ENCODE measurements at regions not wholly inside any gene's neighbourhood (a gene's known extent, or its start where the extent isn't known, plus 50 kb on each side); places are given as distances from the start of the nearest gene placed in this dataset.

- intact Hi-C loops (cut with DNase I) = no loop called here
- TF ChIP-seq CTCF (IDR thresholded peaks at IDR 0.05) (no peak), EP300 (IDR thresholded peaks at IDR 0.05) (no peak)
- H3K27me3 ChIP-seq = no peaks in the 10 kb centered on the region
These were observed 664.5 kb upstream of the IGFBP7 start for GRCh38 chr4:57774681-57775080.

GRCh38 chr4:57774171-57774570, 664.0 kb upstream of the IGFBP7 start:
- intact Hi-C loops (cut with DNase I) = no loop called here
- Histone ChIP-seq H3K36me3 (no peaks in the 10 kb centered on the region), H3K27me3 (no peaks in the 10 kb centered on the region), H3K4me3 (no peak overlapping the region), H3K27ac (no peak overlapping the region), H3K4me1 (ENCODE audit: insufficient read depth) (no peaks in the 10 kb centered on the region), H3K9me3 (no peaks in the 10 kb centered on the region)
- DNase-seq = no peak
- TF ChIP-seq POLR2A (IDR thresholded peaks at IDR 0.05) (no peak), EP300 (IDR thresholded peaks at IDR 0.05) (no peak), CTCF (IDR thresholded peaks at IDR 0.05) (no peak)

More at GRCh38 chr4:57774681-57775080, 664.5 kb upstream of the IGFBP7 start:
- Histone ChIP-seq H3K27ac (no peak overlapping the region), H3K9me3 (no peaks in the 10 kb centered on the region), H3K4me3 (no peak overlapping the region), H3K4me1 (ENCODE audit: insufficient read depth) (no peaks in the 10 kb centered on the region), H3K36me3 (no peaks in the 10 kb centered on the region)
- WGBS, 3 donors = 81 to 94% (median 84%) methylated on average over 3 of the region's 3 CpGs
- DNase-seq = no peak

DNA sequence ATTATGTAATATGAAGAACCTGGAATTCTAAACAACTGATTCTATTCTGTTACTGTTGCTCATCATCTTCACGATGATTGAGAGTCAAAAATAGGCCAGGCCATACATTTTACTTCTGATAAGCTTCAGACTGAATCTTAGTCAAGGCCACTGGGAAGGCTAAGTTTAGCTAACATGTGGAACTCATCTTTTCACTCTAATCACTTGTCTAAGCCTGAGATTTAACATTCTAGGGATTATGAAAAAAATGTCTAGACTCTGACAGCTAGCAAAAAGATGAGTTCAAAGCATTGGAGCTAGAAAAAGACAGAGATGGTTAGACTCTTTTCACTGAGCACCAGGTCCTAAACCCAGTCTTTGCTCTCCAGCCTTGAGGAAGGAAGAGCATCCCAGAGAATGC, 656.2 kb upstream of the IGFBP7 start:
- Histone ChIP-seq H3K27me3 (no peaks in the 10 kb centered on the region), H3K27ac (no peak overlapping the region), H3K36me3 (no peaks in the 10 kb centered on the region), H3K4me3 (no peak overlapping the region), H3K4me1 (ENCODE audit: insufficient read depth) (no peaks in the 10 kb centered on the region), H3K9me3 (no peaks in the 10 kb centered on the region)
- DNase-seq = no peak
- 1 to 32% (median 9%) methylated on average over 1 of the region's 1 CpG for WGBS, 3 donors
- intact Hi-C loops (cut with DNase I) = no loop called here
- TF ChIP-seq EP300 (IDR thresholded peaks at IDR 0.05) (no peak), CTCF (IDR thresholded peaks at IDR 0.05) (no peak), POLR2A (IDR thresholded peaks at IDR 0.05) (no peak)

DNA sequence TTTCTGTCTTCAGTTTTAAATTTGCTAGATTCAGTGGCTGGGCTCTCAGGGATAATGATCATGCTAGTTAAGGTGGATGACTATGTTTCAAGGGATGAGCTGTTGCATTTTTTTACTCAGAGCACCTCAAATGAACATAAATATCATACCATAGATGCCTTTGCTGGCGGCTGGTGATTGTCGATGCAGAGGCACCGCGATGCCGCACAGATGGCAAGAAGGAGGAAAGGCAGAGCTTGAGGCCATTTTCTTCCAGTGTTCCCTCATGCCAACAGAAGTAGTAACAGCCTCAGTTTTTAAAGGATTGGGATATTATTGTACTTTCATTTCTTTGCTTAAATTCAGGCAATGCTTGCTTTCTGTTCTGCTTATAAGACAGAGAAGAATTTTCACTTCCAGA, 654.7 kb upstream of the IGFBP7 start:
- no peaks in the 10 kb centered on the region for H3K27me3 ChIP-seq
- no peaks in the 10 kb centered on the region for H3K36me3 ChIP-seq
- H3K4me1 ChIP-seq (ENCODE audit: insufficient read depth) = no peaks in the 10 kb centered on the region
- DNase-seq = no peak
- no peak overlapping the region for H3K4me3 ChIP-seq
- no peak for TF ChIP-seq POLR2A (IDR thresholded peaks at IDR 0.05)
- TF ChIP-seq CTCF (IDR thresholded peaks at IDR 0.05) = no peak
- TF ChIP-seq EP300 (IDR thresholded peaks at IDR 0.05) = no peak
- intact Hi-C loops (cut with DNase I) = no loop called here
- WGBS, 3 donors = 39 to 61% (median 44%) methylated on average over 5 of the region's 5 CpGs
- no peak overlapping the region for H3K27ac ChIP-seq
- no peaks in the 10 kb centered on the region for H3K9me3 ChIP-seq

DNA sequence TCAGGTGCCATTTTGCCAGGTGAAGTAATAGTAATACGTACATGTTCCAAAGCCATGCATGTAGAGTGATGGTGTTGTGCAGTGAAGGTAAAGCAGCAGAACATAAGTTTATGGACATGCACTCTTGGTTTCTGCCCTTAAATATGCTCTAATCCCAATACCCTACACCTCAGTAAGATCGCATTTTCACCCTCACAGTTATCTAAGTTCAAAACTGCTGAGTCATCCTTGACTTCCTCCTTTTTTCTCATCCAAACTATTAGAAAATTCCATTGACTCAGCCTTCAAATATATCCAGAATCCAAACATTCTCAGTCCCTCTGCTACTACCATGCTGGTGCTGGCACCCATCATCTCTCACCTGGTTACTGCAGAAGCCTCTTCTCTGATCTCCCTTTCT, 652.9 kb upstream of the IGFBP7 start:
- H3K36me3 ChIP-seq = no peaks in the 10 kb centered on the region
- H3K27ac ChIP-seq = no peak overlapping the region
- 77 to 90% (median 82%) methylated on average over 2 of the region's 2 CpGs for WGBS, 3 donors
- H3K4me1 ChIP-seq (ENCODE audit: insufficient read depth) = no peaks in the 10 kb centered on the region
- TF ChIP-seq POLR2A (IDR thresholded peaks at IDR 0.05) = no peak
- no peak for TF ChIP-seq EP300 (IDR thresholded peaks at IDR 0.05)
- no peak for TF ChIP-seq CTCF (IDR thresholded peaks at IDR 0.05)
- no peak overlapping the region for H3K4me3 ChIP-seq
- H3K27me3 ChIP-seq = no peaks in the 10 kb centered on the region
- no peak for DNase-seq
- intact Hi-C loops (cut with DNase I) = no loop called here
- no peaks in the 10 kb centered on the region for H3K9me3 ChIP-seq
